Urothelium cell line (cell line): ENCODE measurements at regions not wholly inside any gene's neighbourhood (a gene's known extent, or its start where the extent isn't known, plus 50 kb on each side); places are given as distances from the start of the nearest gene placed in this dataset.
A peak's percentile ranks its signal among the peaks of the same experiment; 100 is the strongest.

Experiments
- DNase-seq: peaks from one replicate; pipeline ENCODE4 v3.0.0; 2011; ENCODE audit warnings: low spot score, mixed read lengths
- FAIRE-seq: peaks from 2 replicates; lab custom pipeline; 2011; peaks lifted over from hg19 to GRCh38; lab: Jason Lieb, UNC

- no peak for DNase-seq
- no peak for FAIRE-seq
These were observed 281.0 kb upstream of the SOX11 start for GRCh38 chr2:5410991-5411700.

GRCh38 chr2:5412001-5412400 lies 280.2 kb upstream of the SOX11 start:
- DNase-seq (no peak), FAIRE-seq (no peak)

GRCh38 chr2:5433855-5434254 lies 258.3 kb upstream of the SOX11 start:
- no peak for DNase-seq
- FAIRE-seq, result no peak

- DNase-seq, result no peak
- FAIRE-seq, result no peak
These were observed 254.8 kb upstream of the SOX11 start for GRCh38 chr2:5437375-5437774.

- DNase-seq (no peak), FAIRE-seq (no peak)
These were observed 252.0 kb upstream of the SOX11 start for GRCh38 chr2:5440174-5440573.

GRCh38 chr2:5442736-5443135 lies 249.4 kb upstream of the SOX11 start:
- no peak for FAIRE-seq
- DNase-seq, result no peak

GRCh38 chr2:5444168-5444567 lies 248.0 kb upstream of the SOX11 start:
- FAIRE-seq, result no peak
- DNase-seq, result no peak

- FAIRE-seq (peak; percentile 88), DNase-seq (no peak)
These were observed 247.3 kb upstream of the SOX11 start for GRCh38 chr2:5444854-5445253.

GRCh38 chr2:5449867-5450266 lies 242.3 kb upstream of the SOX11 start:
- no peak for FAIRE-seq
- DNase-seq, result no peak

GRCh38 chr2:5453220-5454050 lies 238.7 kb upstream of the SOX11 start:
- FAIRE-seq (no peak), DNase-seq (peak; percentile 53)

- peak; percentile 34 for DNase-seq
- FAIRE-seq, result no peak
These were observed 238.2 kb upstream of the SOX11 start for GRCh38 chr2:5454051-5454390.

GRCh38 chr2:5459041-5459440 lies 233.1 kb upstream of the SOX11 start:
- FAIRE-seq (no peak), DNase-seq (no peak)

GRCh38 chr2:5464657-5465056 lies 227.5 kb upstream of the SOX11 start:
- DNase-seq (no peak), FAIRE-seq (no peak)

GRCh38 chr2:5465859-5466258 lies 226.3 kb upstream of the SOX11 start:
- no peak for DNase-seq
- FAIRE-seq, result no peak

GRCh38 chr2:5467178-5467905 lies 224.8 kb upstream of the SOX11 start:
- DNase-seq, result no peak
- no peak for FAIRE-seq

- no peak for DNase-seq
- FAIRE-seq, result no peak
These were observed 219.5 kb upstream of the SOX11 start for GRCh38 chr2:5472673-5473072.

GRCh38 chr2:5473635-5474034 lies 218.5 kb upstream of the SOX11 start:
- no peak for FAIRE-seq

GRCh38 chr2:5474716-5475115 lies 217.5 kb upstream of the SOX11 start:
- FAIRE-seq, result no peak
- no peak for DNase-seq

More at GRCh38 chr2:5473635-5474034, 218.5 kb upstream of the SOX11 start:
- DNase-seq, result no peak

GRCh38 chr2:5479265-5479928 lies 212.8 kb upstream of the SOX11 start:
- FAIRE-seq (no peak), DNase-seq (no peak)

- no peak for DNase-seq
- FAIRE-seq, result no peak
These were observed 209.3 kb upstream of the SOX11 start for GRCh38 chr2:5482929-5483331.

- FAIRE-seq (no peak), DNase-seq (no peak)
These were observed 207.3 kb upstream of the SOX11 start for GRCh38 chr2:5484868-5485267.
